ENCODE measurements at regions not wholly inside any gene's neighbourhood (a gene's known extent, or its start where the extent isn't known, plus 50 kb on each side); places are given as distances from the start of the nearest gene placed in this dataset.

DNA sequence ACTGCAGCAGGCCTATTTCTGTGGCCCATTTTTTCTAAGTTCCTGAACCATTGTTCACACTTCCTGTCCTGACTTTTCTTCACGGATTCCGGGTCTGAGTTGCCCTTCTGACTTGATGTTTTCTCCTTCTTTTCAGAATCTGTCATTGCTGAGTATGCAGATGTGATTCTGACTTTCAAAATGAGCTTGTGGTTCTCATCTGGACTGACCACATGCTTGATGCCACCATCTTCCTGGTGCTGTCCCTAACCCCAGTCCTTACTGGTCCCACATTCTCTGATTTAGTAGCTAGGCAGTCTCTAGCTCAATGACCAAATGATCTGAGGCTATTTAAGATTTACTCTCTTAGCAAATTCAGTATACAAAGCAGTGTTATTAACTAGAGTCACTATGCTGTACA is 822.3 kb upstream of the TENM3 start:
- Histone ChIP-seq H3K9ac (ENCODE audit: low read length) (no peak overlapping the region), H3K27me3 (ENCODE audit: insufficient read depth, low read length, poor library complexity) (no peaks in the 10 kb centered on the region), H2BK5ac (ENCODE audit: low read length) (no peak overlapping the region), H3K79me2 (ENCODE audit: control insufficient read depth, insufficient read depth, low read length) (no peaks in the 10 kb centered on the region), H3K4me3 (ENCODE audit: low read length) (no peak overlapping the region), H3K27ac (ENCODE audit: low read depth, low read length) (no peak overlapping the region), H3K79me1 (ENCODE audit: low read length) (no peaks in the 10 kb centered on the region), H3K18ac (ENCODE audit: low read length) (no peak overlapping the region), H3K23ac (ENCODE audit: low read length) (no peak overlapping the region), H3K4me2 (ENCODE audit: low read length) (no peak overlapping the region), H3K36me3 (ENCODE audit: control insufficient read depth, insufficient read depth, low read length) (no peaks in the 10 kb centered on the region), H2BK15ac (replicated peaks; ENCODE audit: low read depth) (no peak overlapping the region), H3K4me1 (ENCODE audit: control insufficient read depth, low read depth, low read length) (no peaks in the 10 kb centered on the region), H3K56ac (ENCODE audit: low read length) (no peak overlapping the region), H2AK5ac (ENCODE audit: low read length) (no peak overlapping the region), H3K4ac (ENCODE audit: low read depth, low read length) (no peak overlapping the region), H4K5ac (ENCODE audit: low read length) (no peak overlapping the region), H4K8ac (ENCODE audit: low read depth, low read length) (no peak overlapping the region), H2BK120ac (ENCODE audit: low read depth, low read length) (no peak overlapping the region)
- DNase-seq: no peak
- WGBS (ENCODE audit: extremely low coverage, insufficient coverage, low lambda C conversion rate): no CpG with 5 or more reads among the region's 2 CpGs

DNA sequence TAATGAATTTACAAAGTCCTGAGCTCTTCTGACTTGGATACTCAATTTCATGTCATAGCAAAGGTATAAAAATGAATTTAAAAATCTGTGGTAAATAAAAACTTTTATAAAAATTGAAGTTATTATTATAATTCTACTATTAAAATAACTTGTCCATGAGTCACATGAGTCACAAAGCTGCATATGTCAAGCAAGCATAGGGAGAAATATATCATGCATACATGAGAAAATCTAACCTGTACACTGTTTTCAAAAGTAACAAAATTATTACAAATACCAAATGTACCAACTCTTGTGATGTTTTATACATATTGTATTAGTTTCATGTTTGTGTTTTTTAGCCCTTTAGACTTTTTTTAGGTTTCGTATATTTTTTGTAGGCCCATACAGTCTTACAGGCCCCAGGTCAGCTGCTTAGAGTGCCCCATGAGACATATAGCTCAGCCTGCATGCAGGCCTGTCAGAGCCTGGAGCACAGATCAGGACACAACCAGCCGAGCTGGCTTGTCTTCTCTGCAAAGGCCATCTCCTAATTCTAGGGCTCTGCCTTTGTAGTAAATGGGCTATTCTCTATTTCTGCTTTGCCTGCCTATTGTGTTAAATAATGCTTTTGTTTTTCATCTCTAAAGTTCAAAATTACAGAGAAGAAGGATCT is 818.7 kb upstream of the TENM3 start:
- H3K79me1 ChIP-seq (ENCODE audit: low read length): no peaks in the 10 kb centered on the region
- H3K36me3 ChIP-seq (ENCODE audit: control insufficient read depth, insufficient read depth, low read length): no peaks in the 10 kb centered on the region
- no peak overlapping the region for H3K56ac ChIP-seq (ENCODE audit: low read length)
- H3K4me1 ChIP-seq (ENCODE audit: control insufficient read depth, low read depth, low read length): no peaks in the 10 kb centered on the region
- H3K23ac ChIP-seq (ENCODE audit: low read length): no peak overlapping the region
- no peak overlapping the region for H4K5ac ChIP-seq (ENCODE audit: low read length)
- no peaks in the 10 kb centered on the region for H3K27me3 ChIP-seq (ENCODE audit: insufficient read depth, low read length, poor library complexity)
- H4K8ac ChIP-seq (ENCODE audit: low read depth, low read length): no peak overlapping the region
- H3K27ac ChIP-seq (ENCODE audit: low read depth, low read length): no peak overlapping the region
- H2AK5ac ChIP-seq (ENCODE audit: low read length): no peak overlapping the region
- H3K4me3 ChIP-seq (ENCODE audit: low read length): no peak overlapping the region
- DNase-seq: no peak
- H2BK120ac ChIP-seq (ENCODE audit: low read depth, low read length): no peak overlapping the region
- H3K9ac ChIP-seq (ENCODE audit: low read length): no peak overlapping the region
- no peaks in the 10 kb centered on the region for H3K79me2 ChIP-seq (ENCODE audit: control insufficient read depth, insufficient read depth, low read length)
- H2BK15ac ChIP-seq (replicated peaks; ENCODE audit: low read depth): no peak overlapping the region
- WGBS (ENCODE audit: extremely low coverage, insufficient coverage, low lambda C conversion rate): no CpG with 5 or more reads among the region's 2 CpGs
- no peak overlapping the region for H2BK5ac ChIP-seq (ENCODE audit: low read length)
- H3K18ac ChIP-seq (ENCODE audit: low read length): no peak overlapping the region
- H3K4me2 ChIP-seq (ENCODE audit: low read length): no peak overlapping the region
- H3K4ac ChIP-seq (ENCODE audit: low read depth, low read length): no peak overlapping the region

- H3K9ac ChIP-seq (ENCODE audit: low read length): no peak overlapping the region
- no peak for DNase-seq
- no peak overlapping the region for H3K23ac ChIP-seq (ENCODE audit: low read length)
- H2BK5ac ChIP-seq (ENCODE audit: low read length): no peak overlapping the region
- no peak overlapping the region for H3K4ac ChIP-seq (ENCODE audit: low read depth, low read length)
- no peak overlapping the region for H4K5ac ChIP-seq (ENCODE audit: low read length)
- H2AK5ac ChIP-seq (ENCODE audit: low read length): no peak overlapping the region
- no peak overlapping the region for H3K27ac ChIP-seq (ENCODE audit: low read depth, low read length)
- no peak overlapping the region for H3K56ac ChIP-seq (ENCODE audit: low read length)
- H2BK120ac ChIP-seq (ENCODE audit: low read depth, low read length): no peak overlapping the region
- H3K79me2 ChIP-seq (ENCODE audit: control insufficient read depth, insufficient read depth, low read length): no peaks in the 10 kb centered on the region
- no peaks in the 10 kb centered on the region for H3K36me3 ChIP-seq (ENCODE audit: control insufficient read depth, insufficient read depth, low read length)
- no peak overlapping the region for H2BK15ac ChIP-seq (replicated peaks; ENCODE audit: low read depth)
- no peaks in the 10 kb centered on the region for H3K27me3 ChIP-seq (ENCODE audit: insufficient read depth, low read length, poor library complexity)
- no peak overlapping the region for H3K4me2 ChIP-seq (ENCODE audit: low read length)
- H3K79me1 ChIP-seq (ENCODE audit: low read length): no peaks in the 10 kb centered on the region
- no peak overlapping the region for H3K4me3 ChIP-seq (ENCODE audit: low read length)
- no CpG with 5 or more reads among the region's 3 CpGs for WGBS (ENCODE audit: extremely low coverage, insufficient coverage, low lambda C conversion rate)
- H4K8ac ChIP-seq (ENCODE audit: low read depth, low read length): no peak overlapping the region
- H3K4me1 ChIP-seq (ENCODE audit: control insufficient read depth, low read depth, low read length): no peaks in the 10 kb centered on the region
- H3K18ac ChIP-seq (ENCODE audit: low read length): no peak overlapping the region
Measured at GRCh38 chr4:181427076-181427475, 816.1 kb upstream of the TENM3 start.

DNA sequence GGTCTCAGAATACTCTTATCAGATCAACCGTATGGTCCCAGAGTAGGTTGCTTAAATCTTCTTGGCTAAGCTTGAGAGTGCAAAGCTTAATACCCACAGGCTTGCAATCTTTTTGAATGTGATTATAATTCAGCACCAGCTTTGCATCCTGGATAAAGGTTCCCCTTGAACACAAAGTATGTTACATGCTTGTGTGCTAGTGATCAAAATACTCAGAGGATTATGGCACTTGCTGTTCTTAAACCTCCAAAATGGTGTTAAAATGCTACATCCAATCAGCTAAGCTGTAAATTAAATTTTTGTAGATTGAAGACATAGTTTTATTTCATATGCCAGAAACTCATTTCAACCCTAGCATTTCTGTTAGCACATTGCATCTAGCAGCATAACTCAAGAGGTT is 812.2 kb upstream of the TENM3 start:
- Histone ChIP-seq H3K4me2 (ENCODE audit: low read length) (no peak overlapping the region), H3K56ac (ENCODE audit: low read length) (no peak overlapping the region), H3K36me3 (ENCODE audit: control insufficient read depth, insufficient read depth, low read length) (no peaks in the 10 kb centered on the region), H3K18ac (ENCODE audit: low read length) (no peak overlapping the region), H2BK5ac (ENCODE audit: low read length) (no peak overlapping the region), H3K23ac (ENCODE audit: low read length) (no peak overlapping the region), H2BK15ac (replicated peaks; ENCODE audit: low read depth) (no peak overlapping the region), H4K5ac (ENCODE audit: low read length) (no peak overlapping the region), H2AK5ac (ENCODE audit: low read length) (no peak overlapping the region), H3K27me3 (ENCODE audit: insufficient read depth, low read length, poor library complexity) (no peaks in the 10 kb centered on the region), H3K27ac (ENCODE audit: low read depth, low read length) (no peak overlapping the region), H3K4me1 (ENCODE audit: control insufficient read depth, low read depth, low read length) (no peaks in the 10 kb centered on the region), H4K8ac (ENCODE audit: low read depth, low read length) (no peak overlapping the region), H3K79me2 (ENCODE audit: control insufficient read depth, insufficient read depth, low read length) (no peaks in the 10 kb centered on the region), H3K4ac (ENCODE audit: low read depth, low read length) (no peak overlapping the region), H2BK120ac (ENCODE audit: low read depth, low read length) (no peak overlapping the region), H3K4me3 (ENCODE audit: low read length) (no peak overlapping the region), H3K9ac (ENCODE audit: low read length) (no peak overlapping the region), H3K79me1 (ENCODE audit: low read length) (no peaks in the 10 kb centered on the region)
- no peak for DNase-seq
- no CpG with 5 or more reads among the region's 1 CpG for WGBS (ENCODE audit: extremely low coverage, insufficient coverage, low lambda C conversion rate)

- Histone ChIP-seq H2BK15ac (replicated peaks; ENCODE audit: low read depth) (no peak overlapping the region), H3K79me2 (ENCODE audit: control insufficient read depth, insufficient read depth, low read length) (no peaks in the 10 kb centered on the region), H3K18ac (ENCODE audit: low read length) (no peak overlapping the region), H3K4me2 (ENCODE audit: low read length) (no peak overlapping the region), H3K9ac (ENCODE audit: low read length) (no peak overlapping the region), H2BK120ac (ENCODE audit: low read depth, low read length) (no peak overlapping the region), H3K79me1 (ENCODE audit: low read length) (no peaks in the 10 kb centered on the region), H4K5ac (ENCODE audit: low read length) (no peak overlapping the region), H3K27me3 (ENCODE audit: insufficient read depth, low read length, poor library complexity) (no peaks in the 10 kb centered on the region), H2AK5ac (ENCODE audit: low read length) (no peak overlapping the region), H4K8ac (ENCODE audit: low read depth, low read length) (no peak overlapping the region), H3K23ac (ENCODE audit: low read length) (no peak overlapping the region), H3K4me1 (ENCODE audit: control insufficient read depth, low read depth, low read length) (no peaks in the 10 kb centered on the region), H3K36me3 (ENCODE audit: control insufficient read depth, insufficient read depth, low read length) (no peaks in the 10 kb centered on the region), H2BK5ac (ENCODE audit: low read length) (no peak overlapping the region), H3K56ac (ENCODE audit: low read length) (no peak overlapping the region), H3K4ac (ENCODE audit: low read depth, low read length) (no peak overlapping the region), H3K4me3 (ENCODE audit: low read length) (no peak overlapping the region), H3K27ac (ENCODE audit: low read depth, low read length) (no peak overlapping the region)
- DNase-seq: no peak
- WGBS (ENCODE audit: extremely low coverage, insufficient coverage, low lambda C conversion rate): no CpG with 5 or more reads among the region's 3 CpGs
Measured at GRCh38 chr4:181431661-181432060, 811.5 kb upstream of the TENM3 start.

DNA sequence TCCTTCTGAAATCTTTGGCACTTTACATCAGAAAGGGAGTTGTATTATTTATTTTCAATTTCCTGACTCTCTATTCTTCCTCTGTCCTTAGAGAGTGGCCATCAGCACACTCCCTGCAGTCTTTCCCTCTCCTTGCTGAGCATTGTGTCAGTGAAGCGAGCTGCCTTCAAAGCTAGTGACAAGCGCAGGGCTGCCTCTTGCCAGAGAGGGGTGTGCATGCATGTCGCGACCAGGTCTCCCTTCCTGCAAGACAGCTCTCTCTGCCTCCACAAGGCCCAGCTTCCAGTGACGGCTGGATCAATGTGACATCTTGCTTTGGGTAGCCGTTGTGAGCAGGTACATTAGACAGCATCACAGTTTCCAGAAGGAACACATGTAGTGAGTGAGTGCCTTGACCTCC is 810.9 kb upstream of the TENM3 start:
- Histone ChIP-seq H2BK5ac (ENCODE audit: low read length) (no peak overlapping the region), H3K36me3 (ENCODE audit: control insufficient read depth, insufficient read depth, low read length) (no peaks in the 10 kb centered on the region)
- peak; percentile 33 for DNase-seq

More for the DNA sequence above, 810.9 kb upstream of the TENM3 start:
- H3K18ac ChIP-seq (ENCODE audit: low read length): no peak overlapping the region
- H3K79me1 ChIP-seq (ENCODE audit: low read length): no peaks in the 10 kb centered on the region
- no peak overlapping the region for H4K8ac ChIP-seq (ENCODE audit: low read depth, low read length)
- H3K23ac ChIP-seq (ENCODE audit: low read length): peak overlapping the region; percentile 56
- no peak overlapping the region for H3K4me3 ChIP-seq (ENCODE audit: low read length)
- no peak overlapping the region for H2BK15ac ChIP-seq (replicated peaks; ENCODE audit: low read depth)
- H2AK5ac ChIP-seq (ENCODE audit: low read length): no peak overlapping the region
- no peaks in the 10 kb centered on the region for H3K4me1 ChIP-seq (ENCODE audit: control insufficient read depth, low read depth, low read length)
- no peak overlapping the region for H3K4me2 ChIP-seq (ENCODE audit: low read length)
- H4K5ac ChIP-seq (ENCODE audit: low read length): no peak overlapping the region
- H3K27me3 ChIP-seq (ENCODE audit: insufficient read depth, low read length, poor library complexity): no peaks in the 10 kb centered on the region
- H3K56ac ChIP-seq (ENCODE audit: low read length): no peak overlapping the region
- WGBS (ENCODE audit: extremely low coverage, insufficient coverage, low lambda C conversion rate): no CpG with 5 or more reads among the region's 6 CpGs
- H3K79me2 ChIP-seq (ENCODE audit: control insufficient read depth, insufficient read depth, low read length): no peaks in the 10 kb centered on the region
- no peak overlapping the region for H3K27ac ChIP-seq (ENCODE audit: low read depth, low read length)
- no peak overlapping the region for H2BK120ac ChIP-seq (ENCODE audit: low read depth, low read length)
- H3K9ac ChIP-seq (ENCODE audit: low read length): no peak overlapping the region
- no peak overlapping the region for H3K4ac ChIP-seq (ENCODE audit: low read depth, low read length)

Measured in mesendoderm (in vitro differentiated cells).